H1 (cell line): ENCODE measurements at regions not wholly inside any gene's neighbourhood (a gene's known extent, or its start where the extent isn't known, plus 50 kb on each side); places are given as distances from the start of the nearest gene placed in this dataset.

Experiments used
- CTCF ChIA-PET: fragments of 300-600 bp; sonication (Branson Sonifier 250); formaldehyde crosslinking; loops from one replicate; lab custom pipeline; 2021; ENCODE audit not compliant: partially characterized antibody; lab: Charles Lee
- POLR2A ChIA-PET: fragments of 300-600 bp; sonication (Branson Sonifier 250); formaldehyde crosslinking; loops from one replicate; lab custom pipeline; 2021; ENCODE audit warnings: inconsistent platforms; ENCODE audit not compliant: partially characterized antibody; lab: Charles Lee
- DNase-seq, 2 experiments: peaks; one replicate each; pipeline versions ENCODE4 v3.0.0 to v3.0.0-alpha.2; 2010 to 2022; ENCODE audit warnings: low spot score in 2 of 2, low read depth in 1 of 2, mixed read lengths in 1 of 2
- FAIRE-seq: peaks from 2 replicates; lab custom pipeline; 2011; peaks lifted over from hg19 to GRCh38; lab: Jason Lieb, UNC
- H2AFZ ChIP-seq: 2 replicates; pipeline ENCODE4 v1.8.1; 2012; ENCODE audit warnings: low read length, inconsistent platforms
- H2AK5ac ChIP-seq: 2 replicates; pipeline ENCODE4 v1.6.1; 2013; ENCODE audit warnings: low read depth, low read length
- H2BK120ac ChIP-seq: replicated peaks from 2 replicates; pipeline ENCODE3; 2013; ENCODE audit warnings: low read depth, low read length, inconsistent platforms
- H2BK12ac ChIP-seq: 2 replicates; pipeline ENCODE4 v1.6.1; 2013; ENCODE audit warnings: low read depth, low read length
- H2BK15ac ChIP-seq: 2 replicates; pipeline ENCODE4 v1.6.1; 2013; ENCODE audit warnings: low read length
- H2BK20ac ChIP-seq: 2 replicates; pipeline ENCODE4 v1.6.1; 2013; ENCODE audit warnings: low read length
- H2BK5ac ChIP-seq: 2 replicates; pipeline ENCODE4 v1.6.1; 2013; ENCODE audit warnings: low read depth, low read length
- H3K14ac ChIP-seq: 2 replicates; pipeline ENCODE4 v1.6.1; 2013; ENCODE audit warnings: inconsistent platforms; ENCODE audit not compliant: insufficient read length
- H3K18ac ChIP-seq: 2 replicates; pipeline ENCODE4 v1.6.1; 2013; ENCODE audit warnings: low read length; ENCODE audit errors: extremely low read depth
- H3K23ac ChIP-seq: 2 replicates; pipeline ENCODE4 v1.6.1; 2013; ENCODE audit warnings: inconsistent platforms; ENCODE audit not compliant: insufficient read length
- H3K23me2 ChIP-seq: 2 replicates; pipeline ENCODE4 v1.6.1; 2013; ENCODE audit warnings: low read depth, low read length
- H3K27ac ChIP-seq: 2 replicates; pipeline ENCODE4 v1.6.1; 2011; ENCODE audit warnings: low read depth, low read length, inconsistent platforms
- H3K27me3 ChIP-seq, 4 experiments: replicated peaks in 1 of 4; 1 replicate in 1 of 4; 2 replicates in 3 of 4; pipeline versions ENCODE4 v1.6.1 to v1.8.1; 2011 to 2013; ENCODE audit warnings: low read length in 3 of 4, mild to moderate bottlenecking in 3 of 4, inconsistent platforms in 2 of 4, mixed read lengths in 2 of 4, moderate library complexity in 1 of 4; ENCODE audit not compliant: control insufficient read depth in 3 of 4, insufficient read depth in 3 of 4; ENCODE audit errors: extremely low read depth in 1 of 4
- H3K36me3 ChIP-seq, 4 experiments: 2 replicates each; pipeline versions ENCODE4 v1.6.1 to v1.8.1; 2011 to 2013; ENCODE audit warnings: mild to moderate bottlenecking in 4 of 4, low read length in 3 of 4, moderate library complexity in 2 of 4, control low read depth in 1 of 4, inconsistent platforms in 1 of 4; ENCODE audit not compliant: insufficient read depth in 4 of 4, control insufficient read depth in 2 of 4
- H3K4ac ChIP-seq: replicated peaks from 2 replicates; pipeline ENCODE3; 2013; ENCODE audit warnings: low read length, low read depth, mixed read lengths, inconsistent platforms; ENCODE audit not compliant: insufficient read length
- H3K4me1 ChIP-seq, 4 experiments: replicated peaks in 1 of 4; 1 replicate in 1 of 4; 2 replicates in 3 of 4; pipeline versions ENCODE4 v1.6.1 to v1.8.1; 2011 to 2013; ENCODE audit warnings: low read length in 3 of 4, inconsistent platforms in 2 of 4, mixed read lengths in 1 of 4; ENCODE audit not compliant: insufficient read depth in 4 of 4, control insufficient read depth in 3 of 4
- H3K4me2 ChIP-seq, 2 experiments: 2 replicates each; pipeline versions ENCODE4 v1.6.1 to v1.8.1; 2011 to 2013; ENCODE audit warnings: low read depth in 2 of 2, low read length in 2 of 2, control low read depth in 1 of 2, inconsistent platforms in 1 of 2, mild to moderate bottlenecking in 1 of 2; ENCODE audit not compliant: insufficient read depth in 1 of 2
- H3K4me3 ChIP-seq, 4 experiments: fragments of 200-600, 300-600 bp in 1 of 4; sonication (generic), shearing (Covaris generic), sonication (Bioruptor Twin) in 1 of 4; 2 replicates each; pipeline versions ENCODE4 v1.5.1 to v1.8.1; 2011 to 2016; ENCODE audit warnings: low read length in 4 of 4, low read depth in 3 of 4, control low read depth in 2 of 4, inconsistent platforms in 2 of 4, mild to moderate bottlenecking in 2 of 4, mixed read lengths in 1 of 4, moderate library complexity in 1 of 4; ENCODE audit not compliant: insufficient read depth in 2 of 4; ENCODE audit errors: extremely low read depth in 1 of 4
- H3K56ac ChIP-seq: replicated peaks from 2 replicates; pipeline ENCODE3; 2013; ENCODE audit warnings: low read depth, mild to moderate bottlenecking, mixed read lengths, low read length, inconsistent platforms; ENCODE audit not compliant: insufficient read length
- H3K79me1 ChIP-seq: 2 replicates; pipeline ENCODE4 v1.6.1; 2013; ENCODE audit warnings: low read depth, low read length, control low read depth
- H3K79me2 ChIP-seq, 2 experiments: 2 replicates each; pipeline versions ENCODE4 v1.6.1 to v1.8.1; 2012 to 2013; ENCODE audit warnings: low read length in 2 of 2, mild to moderate bottlenecking in 2 of 2, inconsistent platforms in 1 of 2; ENCODE audit not compliant: insufficient read depth in 2 of 2, control insufficient read depth in 1 of 2
- H3K9ac ChIP-seq, 4 experiments: replicated peaks in 1 of 4; 1 replicate in 1 of 4; 2 replicates in 3 of 4; pipeline versions ENCODE4 v1.6.1 to v1.8.1; 2011 to 2013; ENCODE audit warnings: low read depth in 3 of 4, low read length in 3 of 4, control low read depth in 2 of 4, mild to moderate bottlenecking in 2 of 4, moderate library complexity in 2 of 4, inconsistent platforms in 1 of 4; ENCODE audit errors: extremely low read depth in 1 of 4
- H3K9me3 ChIP-seq, 2 experiments: 2 replicates each; pipeline versions ENCODE4 v1.6.1 to v1.8.1; 2012 to 2013; ENCODE audit warnings: mild to moderate bottlenecking in 2 of 2, moderate library complexity in 2 of 2, control low read depth in 1 of 2, inconsistent platforms in 1 of 2, low read depth in 1 of 2, low read length in 1 of 2, mixed read lengths in 1 of 2; ENCODE audit not compliant: insufficient read depth in 2 of 2
- H4K20me1 ChIP-seq, 2 experiments: replicated peaks in 1 of 2; 2 replicates each; pipeline versions ENCODE3 to v1.8.1; 2011 to 2013; ENCODE audit warnings: inconsistent platforms in 2 of 2, low read length in 2 of 2, mild to moderate bottlenecking in 1 of 2; ENCODE audit not compliant: insufficient read depth in 2 of 2, control insufficient read depth in 1 of 2
- H4K5ac ChIP-seq: 2 replicates; pipeline ENCODE4 v1.6.1; 2013; ENCODE audit warnings: low read length, low read depth, mixed read lengths, inconsistent platforms; ENCODE audit not compliant: insufficient read length
- H4K8ac ChIP-seq: 2 replicates; pipeline ENCODE4 v1.8.0; 2013; ENCODE audit warnings: mild to moderate bottlenecking, moderate library complexity, low read length, inconsistent platforms; ENCODE audit not compliant: insufficient read depth; ENCODE audit errors: extremely low read depth
- H4K91ac ChIP-seq: replicated peaks from 2 replicates; pipeline ENCODE3; 2013; ENCODE audit warnings: low read length, mixed read lengths, inconsistent platforms; ENCODE audit not compliant: insufficient read length
- CEBPB ChIP-seq: IDR thresholded peaks from 2 replicates; pipeline ENCODE4 v1.6.1; 2012; ENCODE audit warnings: low read depth, low read length
- CREB1 ChIP-seq: IDR thresholded peaks from 2 replicates; pipeline ENCODE4 v1.6.1; 2012; ENCODE audit warnings: inconsistent platforms
- EZH2 ChIP-seq: fragments of 200-600 bp; sonication (generic); IDR thresholded peaks from 2 replicates; pipeline ENCODE4 v1.7.1; 2012; ENCODE audit warnings: low read depth, mild to moderate bottlenecking, moderate library complexity, low read length, inconsistent platforms; ENCODE audit not compliant: severe bottlenecking
- POLR2A ChIP-seq, 2 experiments: IDR thresholded peaks; 1 replicate in 1 of 2; 2 replicates in 1 of 2; pipeline ENCODE4 v1.6.1; 2011; ENCODE audit warnings: low read depth in 2 of 2, low read length in 2 of 2, mild to moderate bottlenecking in 2 of 2; ENCODE audit errors: control extremely low read depth in 1 of 2
- SP1 ChIP-seq: IDR thresholded peaks from 2 replicates; pipeline ENCODE4 v1.6.1; 2011; ENCODE audit warnings: low read depth, low read length
- SP4 ChIP-seq: IDR thresholded peaks from 2 replicates; pipeline ENCODE4 v1.6.1; 2012; ENCODE audit warnings: low read length, inconsistent platforms
- TBP ChIP-seq: IDR thresholded peaks from 2 replicates; pipeline ENCODE4 v1.6.1; 2011; ENCODE audit warnings: low read depth, low read length, improper control_type of control experiment
- WGBS, 2 experiments: shearing (Covaris generic) in 1 of 2; methylation state at CpG; one replicate each; pipeline versions ENCODE4 v1.1.6 to v1.1.7; 2013 to 2015; ENCODE audit warnings: low lambda C conversion rate in 2 of 2, mixed read lengths in 2 of 2, inconsistent platforms in 1 of 2, low coverage in 1 of 2, missing lambda C conversion rate in 1 of 2; ENCODE audit not compliant: insufficient replicate concordance in 2 of 2, insufficient coverage in 1 of 2, insufficient read length in 1 of 2; ENCODE audit errors: extremely low coverage in 1 of 2, missing lambda C conversion rate in 1 of 2; 5-methylcytosine and 5-hydroxymethylcytosine counted together

GRCh38 chr3:155018621-155019330, 61.3 kb upstream of the MME start:
- DNase-seq (no peak), FAIRE-seq (no peak)
- Histone ChIP-seq H3K27ac (no peak overlapping the region), H3K4ac (no peak overlapping the region), H3K23me2 (no peaks in the 10 kb centered on the region), H2BK120ac (no peak overlapping the region), H3K4me1 (peaks cover 2 to 17% (median 4%) of the 10 kb centered on the region in 4 experiments; a peak in 4 of 7 replicates), H3K4me3 (no peak overlapping the region), H2AFZ (no peak overlapping the region), H4K91ac (no peak overlapping the region), H2BK20ac (no peak overlapping the region), H3K23ac (no peak overlapping the region), H4K20me1 (no peaks in the 10 kb centered on the region), H2AK5ac (no peak overlapping the region), H3K4me2 (no peak overlapping the region), H3K79me2 (no peaks in the 10 kb centered on the region), H3K14ac (no peak overlapping the region), H3K56ac (no peak overlapping the region), H4K5ac (no peak overlapping the region), H3K18ac (no peak overlapping the region), H4K8ac (no peak overlapping the region), H2BK12ac (no peak overlapping the region), H2BK5ac (no peak overlapping the region), H3K36me3 (no peaks in the 10 kb centered on the region), H2BK15ac (no peak overlapping the region), H3K9ac (no peak overlapping the region), H3K9me3 (no peaks in the 10 kb centered on the region), H3K79me1 (no peaks in the 10 kb centered on the region), H3K27me3 (no peaks in the 10 kb centered on the region)
- POLR2A ChIA-PET: no interaction called here
- TF ChIP-seq CEBPB (no peak), TBP (no peak), CREB1 (no peak), POLR2A (IDR thresholded peaks at IDR 0.05; ENCODE audit: control extremely low read depth in 1 of 2, low read depth in 2 of 2, low read length in 2 of 2) (no peak), SP4 (no peak), SP1 (no peak), EZH2 (no peak)
- 90% methylated on average over 5 of the region's 5 CpGs; no CpG with 5 or more reads in 1 of the 2 experiments for WGBS, 2 experiments
- CTCF ChIA-PET: interaction anchor here (0.8 to 1.5 kb wide), 2 partner anchors 9 kb away, joined by 3 read pairs; no protein-coding TSS in a partner anchor
